ENCODE measurements at regions not wholly inside any gene's neighbourhood (a gene's known extent, or its start where the extent isn't known, plus 50 kb on each side); places are given as distances from the start of the nearest gene placed in this dataset.

DNA sequence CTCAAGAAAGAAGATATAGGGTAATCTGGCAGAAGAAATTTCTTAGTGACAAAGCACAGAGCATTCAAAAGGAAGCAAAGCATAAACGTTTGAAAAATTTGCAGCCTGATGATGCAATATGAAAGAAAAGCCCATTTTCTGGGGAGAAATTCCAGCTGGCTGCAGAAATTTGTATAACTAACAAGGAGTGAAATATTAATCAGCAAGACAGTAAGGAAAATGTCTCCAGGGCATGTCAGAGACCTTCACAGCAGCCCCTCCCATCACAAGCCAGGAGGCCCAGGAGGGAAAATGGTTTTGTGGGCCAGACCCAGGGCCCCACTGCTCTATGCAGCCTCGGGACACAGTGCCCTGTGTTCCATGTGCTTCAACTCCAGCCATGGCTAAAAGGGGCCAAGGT is 359.4 kb downstream of the HINT1 start:
- no peak for DNase-seq (ENCODE audit: low read depth)
- TF ChIP-seq, protein P1, sequence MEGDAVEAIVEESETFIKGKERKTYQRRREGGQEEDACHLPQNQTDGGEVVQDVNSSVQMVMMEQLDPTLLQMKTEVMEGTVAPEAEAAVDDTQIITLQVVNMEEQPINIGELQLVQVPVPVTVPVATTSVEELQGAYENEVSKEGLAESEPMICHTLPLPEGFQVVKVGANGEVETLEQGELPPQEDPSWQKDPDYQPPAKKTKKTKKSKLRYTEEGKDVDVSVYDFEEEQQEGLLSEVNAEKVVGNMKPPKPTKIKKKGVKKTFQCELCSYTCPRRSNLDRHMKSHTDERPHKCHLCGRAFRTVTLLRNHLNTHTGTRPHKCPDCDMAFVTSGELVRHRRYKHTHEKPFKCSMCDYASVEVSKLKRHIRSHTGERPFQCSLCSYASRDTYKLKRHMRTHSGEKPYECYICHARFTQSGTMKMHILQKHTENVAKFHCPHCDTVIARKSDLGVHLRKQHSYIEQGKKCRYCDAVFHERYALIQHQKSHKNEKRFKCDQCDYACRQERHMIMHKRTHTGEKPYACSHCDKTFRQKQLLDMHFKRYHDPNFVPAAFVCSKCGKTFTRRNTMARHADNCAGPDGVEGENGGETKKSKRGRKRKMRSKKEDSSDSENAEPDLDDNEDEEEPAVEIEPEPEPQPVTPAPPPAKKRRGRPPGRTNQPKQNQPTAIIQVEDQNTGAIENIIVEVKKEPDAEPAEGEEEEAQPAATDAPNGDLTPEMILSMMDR (conservative IDR thresholded peaks at IDR 0.05; ENCODE audit: low read depth, low read length) = no peak
- H3K4me3 ChIP-seq (ENCODE audit: low read depth, low read length) = no peak overlapping the region

DNA sequence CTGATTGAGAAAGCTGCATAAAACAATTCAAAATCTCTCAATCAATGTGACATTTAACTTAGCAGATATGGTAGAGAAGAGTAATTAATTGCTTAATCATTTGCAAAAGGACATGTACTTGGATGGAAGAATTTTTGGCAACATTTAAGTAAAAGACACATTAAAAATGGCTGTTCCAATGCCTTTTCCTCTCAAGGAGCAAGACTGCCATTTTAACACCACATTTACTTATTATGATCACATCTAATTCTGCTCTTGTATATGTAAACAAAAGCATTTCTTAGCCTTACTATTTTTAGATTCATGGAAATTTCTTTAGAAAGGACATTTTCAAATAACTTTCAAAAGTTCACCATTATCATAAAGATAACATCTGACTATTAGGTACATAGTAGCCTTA is 360.0 kb downstream of the HINT1 start:
- no peak overlapping the region for H3K4me3 ChIP-seq (ENCODE audit: low read depth, low read length)
- TF ChIP-seq, protein P1 (conservative IDR thresholded peaks at IDR 0.05; ENCODE audit: low read depth, low read length) = no peak

DNA sequence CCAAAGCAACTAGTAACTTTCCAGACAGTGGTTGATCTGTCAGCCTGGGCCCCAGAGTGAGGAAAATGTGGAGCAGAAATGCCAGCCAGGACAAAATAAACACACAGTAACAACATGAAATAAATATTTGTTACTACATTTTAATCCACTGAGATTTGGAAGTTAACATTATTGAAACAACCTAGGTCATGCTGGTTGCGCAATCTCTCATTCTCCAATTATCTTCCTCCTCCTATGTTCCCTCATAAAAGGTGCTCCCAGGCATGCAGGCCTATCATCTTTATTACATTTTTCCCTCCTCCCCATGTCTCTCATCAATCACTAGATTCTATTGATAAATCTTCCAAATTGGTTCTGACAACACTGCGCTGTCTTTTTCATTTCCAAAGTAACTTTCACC is 363.1 kb downstream of the HINT1 start:
- no peak overlapping the region for H3K4me3 ChIP-seq (ENCODE audit: low read depth, low read length)
- TF ChIP-seq, protein P1 (conservative IDR thresholded peaks at IDR 0.05; ENCODE audit: low read depth, low read length) = no peak
- DNase-seq (ENCODE audit: low read depth) = no peak

More for the DNA sequence above, 360.0 kb downstream of the HINT1 start:
- no peak for DNase-seq (ENCODE audit: low read depth)

DNA sequence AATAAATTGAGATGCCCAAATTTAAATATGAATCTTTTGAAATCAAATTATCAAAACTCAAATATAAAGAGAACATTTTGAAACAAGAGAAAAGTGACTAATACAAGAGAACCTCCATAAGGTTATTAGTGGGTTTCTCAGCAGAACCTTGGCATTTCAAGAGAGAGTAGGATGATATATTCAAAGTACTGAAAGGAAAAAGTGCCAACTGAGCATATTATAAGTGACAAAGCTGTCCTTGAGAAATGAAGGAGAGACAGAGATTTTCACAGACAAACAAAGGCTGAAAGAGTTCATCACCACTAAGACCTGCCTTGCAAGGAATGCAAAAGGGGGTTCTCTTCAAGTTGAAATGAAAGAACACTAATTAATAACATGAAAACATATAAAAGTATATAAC is 366.0 kb downstream of the HINT1 start:
- TF ChIP-seq, protein P1 (conservative IDR thresholded peaks at IDR 0.05; ENCODE audit: low read depth, low read length) = no peak
- H3K4me3 ChIP-seq (ENCODE audit: low read depth, low read length) = no peak overlapping the region
- DNase-seq (ENCODE audit: low read depth) = no peak

DNA sequence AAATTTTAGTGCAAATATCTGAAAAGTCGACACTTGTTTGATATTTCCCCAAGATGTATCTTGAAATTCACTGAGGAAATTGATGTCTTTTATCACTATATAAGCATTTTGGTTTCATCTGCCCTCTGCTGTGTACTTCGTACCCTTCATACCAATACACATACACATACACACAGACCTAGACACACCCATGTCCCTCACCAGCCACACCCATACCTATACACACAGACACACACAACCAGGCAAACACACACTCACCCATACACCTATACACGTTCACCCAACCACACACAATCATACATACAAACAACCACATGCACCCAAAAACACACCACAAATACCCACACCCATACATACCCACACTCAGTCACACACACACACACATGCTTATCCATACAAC is 367.8 kb downstream of the HINT1 start:
- no peak for DNase-seq (ENCODE audit: low read depth)
- H3K4me3 ChIP-seq (ENCODE audit: low read depth, low read length) = no peak overlapping the region
- TF ChIP-seq, protein P1 (conservative IDR thresholded peaks at IDR 0.05; ENCODE audit: low read depth, low read length) = no peak

DNA sequence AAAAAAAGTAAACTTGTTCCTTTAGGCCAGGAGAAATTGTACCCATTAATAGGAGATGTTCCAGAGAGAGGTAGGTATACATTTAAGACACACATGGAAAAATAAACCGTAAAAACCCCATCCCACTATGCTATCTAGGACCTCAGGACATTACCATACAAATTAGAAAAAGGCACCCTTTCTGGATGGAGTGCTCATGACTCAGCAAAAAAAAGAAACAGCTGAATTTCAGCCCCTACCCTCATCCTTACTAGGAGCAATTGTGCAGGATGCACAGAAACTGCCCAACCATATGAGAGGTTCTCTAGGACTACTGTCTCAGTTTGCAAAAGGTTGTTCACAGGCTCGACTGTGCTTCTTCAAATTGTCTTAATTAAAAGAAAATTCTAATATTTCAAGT is 368.2 kb downstream of the HINT1 start:
- no peak for DNase-seq (ENCODE audit: low read depth)
- H3K4me3 ChIP-seq (ENCODE audit: low read depth, low read length) = no peak overlapping the region
- TF ChIP-seq, protein P1 (conservative IDR thresholded peaks at IDR 0.05; ENCODE audit: low read depth, low read length) = no peak

DNA sequence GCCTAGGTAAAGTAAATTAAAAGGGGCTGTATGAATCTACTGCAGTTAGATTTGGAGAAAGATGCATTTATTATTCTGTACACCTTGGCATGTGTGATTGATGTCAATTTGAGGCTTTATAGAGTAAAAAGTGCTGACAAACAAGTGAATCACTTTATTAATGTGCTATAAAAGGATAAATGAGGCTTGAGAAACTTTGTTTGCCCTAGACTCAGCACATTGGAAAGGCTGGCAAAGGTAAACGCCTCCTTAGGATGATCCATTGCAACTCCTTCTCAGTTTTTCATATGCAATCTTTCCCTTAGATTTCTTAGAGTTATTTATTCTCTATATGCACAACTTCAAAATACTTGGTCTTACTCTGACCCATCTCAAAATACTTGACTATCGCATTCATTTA is 369.0 kb downstream of the HINT1 start:
- TF ChIP-seq, protein P1 (conservative IDR thresholded peaks at IDR 0.05; ENCODE audit: low read depth, low read length) = no peak
- DNase-seq (ENCODE audit: low read depth) = no peak
- no peak overlapping the region for H3K4me3 ChIP-seq (ENCODE audit: low read depth, low read length)
